Neural progenitor cell (in vitro differentiated cells): ENCODE measurements at regions not wholly inside any gene's neighbourhood (a gene's known extent, or its start where the extent isn't known, plus 50 kb on each side); places are given as distances from the start of the nearest gene placed in this dataset.

Experiments
- DNase-seq: peaks from one replicate; pipeline ENCODE4 v3.0.0-alpha.2; 2016; ENCODE audit warnings: low spot score
- H2AFZ ChIP-seq: fragments of 200-600 bp; sonication (generic); replicated peaks from 2 replicates; pipeline ENCODE4 v1.6.1; 2016; ENCODE audit warnings: antibody characterized with exemption
- H3F3A ChIP-seq: fragments of 200-600 bp; sonication (generic); 2 replicates; pipeline ENCODE4 v1.6.1; 2016; ENCODE audit warnings: antibody characterized with exemption, low read depth
- H3K27ac ChIP-seq: fragments of 200-600 bp; sonication (generic); 2 replicates; pipeline ENCODE4 v1.5.1; 2016; ENCODE audit warnings: mild to moderate bottlenecking
- H3K27me3 ChIP-seq: fragments of 200-600 bp; sonication (generic); 2 replicates; pipeline ENCODE4 v1.6.1; 2016; ENCODE audit warnings: mild to moderate bottlenecking, moderate library complexity
- H3K36me3 ChIP-seq: fragments of 200-600 bp; sonication (generic); 2 replicates; pipeline ENCODE4 v1.5.1; 2016
- H3K4me1 ChIP-seq: fragments of 200-600 bp; sonication (generic); 2 replicates; pipeline ENCODE4 v1.6.1; 2016; ENCODE audit warnings: mixed run types
- H3K4me2 ChIP-seq: fragments of 200-600 bp; sonication (generic); 2 replicates; pipeline ENCODE4 v1.6.1; 2016
- H3K4me3 ChIP-seq: fragments of 200-600 bp; sonication (generic); 2 replicates; pipeline ENCODE4 v1.5.1; 2016
- H3K79me2 ChIP-seq: fragments of 200-600 bp; sonication (generic); 2 replicates; pipeline ENCODE4 v1.6.1; 2016; ENCODE audit warnings: low read depth
- H3K9ac ChIP-seq: fragments of 200-600 bp; sonication (generic); 2 replicates; pipeline ENCODE4 v1.6.1; 2016
- H3K9me3 ChIP-seq: fragments of 200-600 bp; sonication (generic); 2 replicates; pipeline ENCODE4 v1.5.1; 2016; ENCODE audit warnings: low read depth
- H4K20me1 ChIP-seq: fragments of 200-600 bp; sonication (generic); 2 replicates; pipeline ENCODE4 v1.6.1; 2016; ENCODE audit warnings: low read depth
- H3K27ac Mint-ChIP-seq: 3 replicates; pipeline ENCODE4 v1.8.0; 2021; ENCODE audit warnings: mixed read lengths
- H3K27me3 Mint-ChIP-seq: 2 replicates; pipeline ENCODE4 v1.8.0; 2022; ENCODE audit warnings: low read depth, mild to moderate bottlenecking, inconsistent platforms, moderate library complexity, mixed read lengths; ENCODE audit not compliant: insufficient read depth
- H3K36me3 Mint-ChIP-seq: 3 replicates; pipeline ENCODE4 v1.8.0; 2021; ENCODE audit warnings: mixed read lengths
- H3K4me1 Mint-ChIP-seq: 3 replicates; pipeline ENCODE4 v1.8.0; 2021; ENCODE audit warnings: mixed read lengths
- H3K4me3 Mint-ChIP-seq: 3 replicates; pipeline ENCODE4 v1.8.0; 2021; ENCODE audit warnings: mild to moderate bottlenecking, moderate library complexity, mixed read lengths
- H3K9me3 Mint-ChIP-seq: 3 replicates; pipeline ENCODE4 v1.8.0; 2020; ENCODE audit warnings: mixed read lengths
- CTCF ChIP-seq: fragments of 200-600 bp; sonication (generic); IDR thresholded peaks from 2 replicates; pipeline ENCODE4 v1.5.1; 2017; ENCODE audit warnings: antibody characterized with exemption, mild to moderate bottlenecking
- EZH2 ChIP-seq: fragments of 200-600 bp; sonication (generic); IDR thresholded peaks from 2 replicates; pipeline ENCODE4 v1.6.1; 2017; ENCODE audit warnings: antibody characterized with exemption, mild to moderate bottlenecking, moderate library complexity
- EZH2phosphoT487 ChIP-seq: fragments of 200-600 bp; sonication (generic); IDR thresholded peaks from 2 replicates; pipeline ENCODE4 v1.6.1; 2017; ENCODE audit warnings: antibody characterized with exemption

- Histone ChIP-seq H3K4me2 (no peak overlapping the region), H4K20me1 (no peaks in the 10 kb centered on the region), H3K79me2 (no peaks in the 10 kb centered on the region), H3K4me3 (no peak overlapping the region), H3K27ac (no peak overlapping the region), H3K9me3 (no peaks in the 10 kb centered on the region), H3K9ac (no peak overlapping the region), H3K36me3 (no peaks in the 10 kb centered on the region), H3K27me3 (no peaks in the 10 kb centered on the region), H3F3A (no peaks in the 10 kb centered on the region), H2AFZ (no peak overlapping the region), H3K4me1 (no peaks in the 10 kb centered on the region)
- peaks cover 4% of the 10 kb centered on the region for H3K9me3 Mint-ChIP-seq
- H3K4me1 Mint-ChIP-seq: no peaks in the 10 kb centered on the region
- H3K27ac Mint-ChIP-seq: no peak overlapping the region
- TF ChIP-seq EZH2phosphoT487: no peak
- H3K4me3 Mint-ChIP-seq: no peak overlapping the region
- no peaks in the 10 kb centered on the region for H3K27me3 Mint-ChIP-seq
- DNase-seq: no peak
- H3K36me3 Mint-ChIP-seq: no peaks in the 10 kb centered on the region
Observed at GRCh38 chr9:75823151-75823550, 67.3 kb upstream of the PCSK5 start.

DNA sequence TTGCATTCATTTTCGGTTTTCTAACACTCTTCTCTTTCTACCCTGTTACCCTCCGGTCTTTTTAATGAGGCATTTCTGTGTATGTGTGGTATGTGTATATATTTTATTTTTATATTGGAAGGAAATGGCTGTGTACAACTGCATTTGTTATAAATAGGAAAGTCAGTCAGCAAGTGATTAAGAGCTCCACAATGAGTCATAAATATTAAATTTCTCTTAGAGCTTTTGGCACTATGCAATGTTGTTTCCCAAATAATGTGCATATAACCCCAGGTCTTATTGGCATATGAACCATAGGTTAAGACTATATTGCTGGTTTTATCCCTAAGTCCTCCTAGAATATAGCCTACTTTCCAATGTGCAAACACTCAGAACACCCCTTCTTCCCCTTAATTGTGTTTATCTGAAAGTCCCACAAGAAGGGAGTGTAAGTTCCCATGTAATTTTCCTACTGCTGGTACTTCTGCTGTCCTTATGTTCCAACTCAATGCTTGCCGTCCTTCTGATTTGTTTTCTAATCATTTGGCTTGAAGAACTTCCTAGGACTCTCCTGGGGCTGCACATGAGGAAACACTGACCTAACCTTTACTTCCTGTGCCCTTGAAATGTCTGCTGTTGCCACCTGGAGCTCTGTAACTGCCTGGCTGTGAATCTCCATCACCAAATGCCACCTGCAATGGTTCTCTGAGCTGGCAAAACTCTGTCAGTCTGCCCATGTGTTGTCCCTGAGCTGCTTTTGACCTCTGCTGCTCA lies 65.5 kb upstream of the PCSK5 start:
- peaks cover 4% of the 10 kb centered on the region for H3K9me3 Mint-ChIP-seq

GRCh38 chr9:75826314-75826713 lies 64.2 kb upstream of the PCSK5 start:
- Histone ChIP-seq H3K36me3 (no peaks in the 10 kb centered on the region), H2AFZ (no peak overlapping the region), H3K9me3 (no peaks in the 10 kb centered on the region), H3K4me1 (no peaks in the 10 kb centered on the region), H3K27me3 (no peaks in the 10 kb centered on the region), H3F3A (no peaks in the 10 kb centered on the region), H3K79me2 (no peaks in the 10 kb centered on the region), H3K4me2 (no peak overlapping the region), H3K4me3 (no peak overlapping the region), H3K9ac (no peak overlapping the region), H4K20me1 (no peaks in the 10 kb centered on the region), H3K27ac (no peak overlapping the region)
- TF ChIP-seq EZH2phosphoT487 (no peak), CTCF (no peak), EZH2 (no peak)
- no peaks in the 10 kb centered on the region for H3K27me3 Mint-ChIP-seq
- H3K9me3 Mint-ChIP-seq: peaks cover 4% of the 10 kb centered on the region
- no peaks in the 10 kb centered on the region for H3K36me3 Mint-ChIP-seq
- no peaks in the 10 kb centered on the region for H3K4me1 Mint-ChIP-seq
- H3K27ac Mint-ChIP-seq: no peak overlapping the region
- DNase-seq: no peak
- no peak overlapping the region for H3K4me3 Mint-ChIP-seq

More for the DNA sequence above, 65.5 kb upstream of the PCSK5 start:
- H2AFZ ChIP-seq: no peak overlapping the region
- Mint-ChIP-seq H3K36me3 (no peaks in the 10 kb centered on the region), H3K4me3 (no peak overlapping the region), H3K4me1 (no peaks in the 10 kb centered on the region), H3K27ac (no peak overlapping the region), H3K27me3 (no peaks in the 10 kb centered on the region)
- H3K9ac ChIP-seq: no peak overlapping the region
- H3K4me1 ChIP-seq: no peaks in the 10 kb centered on the region
- H4K20me1 ChIP-seq: no peaks in the 10 kb centered on the region
- no peaks in the 10 kb centered on the region for H3K9me3 ChIP-seq
- H3K27ac ChIP-seq: no peak overlapping the region
- no peak for TF ChIP-seq CTCF
- TF ChIP-seq EZH2phosphoT487: no peak
- no peak for TF ChIP-seq EZH2
- no peaks in the 10 kb centered on the region for H3F3A ChIP-seq
- no peak overlapping the region for H3K4me3 ChIP-seq
- no peaks in the 10 kb centered on the region for H3K27me3 ChIP-seq
- no peak overlapping the region for H3K4me2 ChIP-seq
- DNase-seq: no peak
- H3K36me3 ChIP-seq: no peaks in the 10 kb centered on the region
- no peaks in the 10 kb centered on the region for H3K79me2 ChIP-seq

- H3K4me3 Mint-ChIP-seq: no peak overlapping the region
- H3K4me1 Mint-ChIP-seq: no peaks in the 10 kb centered on the region
- H3K27me3 Mint-ChIP-seq: no peaks in the 10 kb centered on the region
- H3K9me3 ChIP-seq: no peaks in the 10 kb centered on the region
- no peaks in the 10 kb centered on the region for H3K79me2 ChIP-seq
- no peaks in the 10 kb centered on the region for H3K4me1 ChIP-seq
- no peak for DNase-seq
- H2AFZ ChIP-seq: no peak overlapping the region
- no peaks in the 10 kb centered on the region for H3K36me3 ChIP-seq
- peaks cover 2% of the 10 kb centered on the region for H3K9me3 Mint-ChIP-seq
- H3K27ac ChIP-seq: no peak overlapping the region
- H3K27me3 ChIP-seq: no peaks in the 10 kb centered on the region
- no peak overlapping the region for H3K4me2 ChIP-seq
- H3F3A ChIP-seq: no peaks in the 10 kb centered on the region
- no peak overlapping the region for H3K27ac Mint-ChIP-seq
- H3K4me3 ChIP-seq: no peak overlapping the region
- TF ChIP-seq CTCF: no peak
- TF ChIP-seq EZH2: no peak
- TF ChIP-seq EZH2phosphoT487: no peak
- no peak overlapping the region for H3K9ac ChIP-seq
- no peaks in the 10 kb centered on the region for H3K36me3 Mint-ChIP-seq
- no peaks in the 10 kb centered on the region for H4K20me1 ChIP-seq
Observed at GRCh38 chr9:75830303-75830702, 60.2 kb upstream of the PCSK5 start.
